ENCODE measurements at regions not wholly inside any gene's neighbourhood (a gene's known extent, or its start where the extent isn't known, plus 50 kb on each side); places are given as distances from the start of the nearest gene placed in this dataset.

GRCh38 chr5:152269533-152269932 is 135.5 kb downstream of the NMUR2 start:
- DNase-seq: no peak

DNA sequence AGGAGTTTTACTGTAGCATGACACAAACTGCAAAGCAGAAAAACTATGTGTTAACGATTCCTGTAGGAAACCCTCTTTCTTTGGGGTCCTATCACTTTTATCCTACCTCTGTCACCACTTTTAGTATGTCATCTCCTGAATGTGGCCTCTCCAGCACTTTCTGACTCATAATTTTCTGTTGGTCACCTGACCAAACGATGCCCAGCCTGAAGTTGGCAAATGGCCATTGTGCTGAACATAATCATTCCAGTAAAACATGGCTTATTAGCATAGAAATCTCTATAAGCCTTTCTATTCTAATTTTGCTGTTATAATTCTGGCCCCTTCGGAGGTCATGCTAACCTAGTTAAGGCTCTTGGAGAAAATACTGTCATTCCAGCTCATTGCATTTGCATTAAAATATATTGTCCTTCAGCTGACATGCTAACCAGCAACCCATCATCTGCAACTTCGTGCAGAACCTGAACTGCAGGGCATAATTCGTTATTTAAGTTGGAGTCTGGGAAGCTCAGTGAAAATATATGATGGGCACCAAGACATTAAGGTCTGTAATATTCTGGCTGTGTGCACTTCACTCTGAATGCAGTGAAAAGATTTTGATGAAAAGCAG is 140.3 kb downstream of the NMUR2 start:
- no peak for DNase-seq

- no peak for DNase-seq
These were observed 142.4 kb downstream of the NMUR2 start for GRCh38 chr5:152262667-152263066.

DNA sequence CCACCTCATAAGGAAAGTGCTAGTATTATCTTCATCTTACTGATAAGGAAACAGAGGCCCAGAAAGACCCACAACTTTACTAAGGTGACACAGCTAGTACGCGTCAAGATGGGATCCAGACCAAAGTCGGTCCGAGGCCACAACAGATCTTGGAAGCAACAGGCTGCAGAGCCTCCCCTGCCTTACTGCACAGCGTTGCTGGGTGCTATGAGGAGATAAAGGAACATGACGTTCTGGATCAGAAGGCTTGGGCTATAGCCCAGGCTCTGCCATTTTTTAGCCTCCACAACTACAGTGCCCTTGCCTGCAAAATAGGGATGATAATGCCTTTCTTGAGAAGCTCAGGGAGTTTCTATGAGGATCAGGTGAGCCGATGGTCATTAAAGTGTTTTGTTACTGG is 144.1 kb downstream of the NMUR2 start:
- DNase-seq: no peak

DNA sequence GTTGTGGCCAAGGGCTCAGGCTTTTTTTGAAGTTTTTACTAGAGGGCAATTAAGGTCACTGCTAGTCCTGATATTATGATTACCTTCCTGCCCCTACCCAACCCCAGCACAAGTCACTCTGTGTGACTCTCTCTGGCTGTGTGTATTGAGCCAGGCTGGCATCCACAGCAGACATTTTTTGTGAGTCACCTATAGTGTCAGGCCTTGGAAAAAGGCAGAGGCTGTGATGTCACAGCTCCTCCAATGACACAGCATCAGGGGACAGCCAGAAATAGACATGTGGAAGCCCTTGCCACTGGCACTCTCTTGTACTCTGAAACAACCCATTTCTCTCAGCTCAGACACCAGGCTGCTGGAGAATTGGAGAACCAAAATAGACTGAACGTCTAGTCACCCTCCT is 145.4 kb downstream of the NMUR2 start:
- no peak for DNase-seq

DNA sequence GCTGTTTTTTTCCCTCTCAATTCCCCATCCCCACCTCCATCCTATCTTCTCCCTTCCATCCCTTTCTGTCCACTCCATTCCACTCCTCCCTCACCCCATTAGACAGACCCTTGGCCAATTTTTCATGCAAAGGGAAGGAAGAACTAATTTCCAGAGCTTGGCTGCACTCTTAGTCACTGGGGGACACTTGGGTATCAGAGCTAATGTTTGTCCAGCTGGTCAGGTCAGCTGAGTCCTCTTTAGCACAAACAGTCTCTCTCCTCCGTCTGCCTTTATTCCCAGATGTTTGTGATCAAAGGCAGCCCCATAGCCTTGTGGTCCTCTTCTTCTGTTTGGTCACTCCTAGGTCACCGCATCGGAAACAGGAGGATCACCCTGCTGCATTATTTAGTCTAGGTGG is 148.5 kb downstream of the NMUR2 start:
- DNase-seq: no peak

- DNase-seq: no peak
These were observed 149.7 kb downstream of the NMUR2 start for GRCh38 chr5:152255411-152255810.

DNA sequence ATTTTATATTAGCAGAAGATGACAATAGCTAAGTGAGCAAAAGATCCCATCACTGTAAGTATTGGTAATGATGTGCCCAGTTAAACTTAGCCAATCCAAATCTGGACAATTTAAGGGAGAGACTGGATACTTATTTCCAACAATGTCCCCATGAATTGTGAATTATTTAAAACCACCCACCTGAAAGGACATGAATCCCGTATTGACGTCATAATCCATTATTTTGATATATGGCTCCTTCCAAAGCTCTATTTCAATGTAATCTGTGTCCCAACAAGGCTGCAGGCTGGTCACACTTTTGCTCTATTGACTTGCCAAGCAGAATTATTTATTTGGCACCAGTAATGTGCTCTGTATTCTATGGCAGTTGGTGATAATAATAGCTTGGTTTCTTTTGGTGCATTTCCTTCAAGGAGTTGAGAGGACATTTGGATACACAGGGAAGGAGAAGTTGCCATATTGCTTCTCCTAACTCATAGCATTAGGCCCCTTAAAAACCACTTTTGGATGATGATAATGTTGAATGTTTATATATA is 157.2 kb downstream of the NMUR2 start:
- no peak for DNase-seq

DNA sequence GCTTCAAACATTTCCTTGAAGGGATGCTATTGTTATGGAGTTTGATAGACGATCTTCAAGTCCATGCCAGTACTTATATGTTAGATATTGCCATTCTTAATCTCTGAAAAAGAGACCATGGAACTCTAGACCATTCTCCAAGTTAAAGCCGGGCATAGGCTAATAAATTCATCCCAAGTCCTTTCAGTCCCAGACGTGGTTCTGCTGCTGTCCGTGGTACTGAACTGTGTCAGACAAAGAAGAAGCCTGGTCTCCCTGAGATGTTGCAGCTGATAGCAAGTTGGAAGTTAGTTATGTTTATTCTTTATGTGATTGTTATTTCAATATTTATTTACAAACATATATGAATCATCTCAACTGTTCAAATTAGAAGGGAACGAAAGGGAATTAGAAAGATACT is 158.7 kb downstream of the NMUR2 start:
- DNase-seq: no peak

GRCh38 chr5:152237531-152237930 is 167.5 kb downstream of the NMUR2 start:
- DNase-seq: no peak

DNA sequence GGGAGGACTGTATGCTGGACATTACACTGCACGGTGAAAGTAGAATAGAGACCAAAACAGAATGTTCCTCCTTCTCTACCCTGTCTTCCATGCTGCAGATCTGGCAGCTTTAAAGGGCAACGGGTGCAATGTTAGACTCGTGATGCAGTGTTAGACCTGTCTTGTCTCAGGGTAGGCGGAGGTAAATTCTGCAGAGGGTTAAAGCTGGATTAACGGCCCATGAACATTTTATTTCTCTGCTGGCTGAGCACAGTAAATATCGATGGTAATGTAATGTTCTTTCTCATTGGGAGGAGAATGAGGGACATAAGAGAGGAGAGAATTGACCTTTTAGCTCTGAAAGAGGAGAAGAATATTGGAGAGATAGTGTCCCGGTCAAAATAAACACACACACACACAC is 178.9 kb downstream of the NMUR2 start:
- no peak for DNase-seq

DNA sequence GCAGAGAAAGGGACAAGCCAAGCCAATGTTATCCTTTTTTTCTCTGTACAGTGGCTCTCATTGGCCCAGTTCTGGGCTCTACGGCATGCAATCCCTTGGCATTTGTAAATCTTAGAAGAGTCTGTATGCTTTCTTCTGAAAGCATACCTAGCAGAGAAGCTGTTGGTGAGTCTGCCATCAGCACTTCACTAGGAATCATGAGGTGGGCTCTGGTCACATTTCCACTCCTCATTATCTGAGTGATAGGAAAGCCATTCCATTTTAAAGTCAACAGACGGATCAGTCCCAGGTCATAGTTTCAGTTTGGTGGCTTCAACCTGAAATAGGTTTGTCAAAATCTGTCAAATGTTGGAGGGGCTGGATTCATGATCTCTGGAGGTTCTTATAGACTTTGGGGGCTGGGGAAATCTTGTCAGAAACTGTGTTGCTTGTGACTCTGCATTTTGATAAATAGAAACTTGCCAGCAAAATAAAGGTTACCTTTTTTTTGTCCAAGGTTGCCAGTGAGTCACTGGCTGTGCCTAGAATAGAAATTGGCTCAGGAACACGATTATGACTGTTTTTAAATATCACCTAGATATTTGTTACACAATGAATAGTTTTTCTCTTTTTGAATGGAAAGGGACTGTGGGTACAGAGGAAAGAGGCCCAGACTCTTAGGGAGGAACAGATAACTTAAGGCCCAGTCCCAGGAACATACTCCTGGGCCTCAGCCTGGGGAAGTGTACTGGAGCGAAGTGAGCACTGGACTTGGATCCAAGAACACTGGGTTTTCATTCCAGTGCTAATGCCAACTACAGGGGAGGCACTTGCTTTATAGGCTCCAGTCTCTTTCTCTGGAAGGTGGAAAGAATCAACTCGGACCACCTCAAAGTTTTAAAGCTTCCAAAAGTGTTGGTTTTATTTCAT is 183.1 kb downstream of the NMUR2 start:
- DNase-seq: no peak

- DNase-seq: no peak
These were observed 186.4 kb downstream of the NMUR2 start for GRCh38 chr5:152218694-152219093.

DNA sequence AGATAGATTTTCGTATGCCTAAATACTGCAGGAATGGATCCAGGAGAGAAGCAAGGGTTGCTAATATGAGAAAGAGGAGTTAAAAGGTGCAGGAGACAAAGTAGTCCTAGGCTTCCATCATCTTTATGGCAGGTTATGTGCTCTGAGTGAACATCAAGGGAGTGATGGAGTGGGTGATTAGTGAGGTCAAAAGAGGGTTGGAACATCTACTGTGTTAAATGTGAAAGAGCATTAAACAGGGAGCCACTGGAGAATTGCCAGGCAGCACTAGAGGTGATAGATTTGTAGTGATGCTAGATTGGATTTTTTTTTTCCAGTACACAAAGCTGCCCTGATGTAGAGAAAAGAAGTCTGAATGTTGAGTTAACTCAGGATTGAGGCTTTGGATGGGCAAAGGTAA is 199.3 kb downstream of the NMUR2 start:
- no peak for DNase-seq

GRCh38 chr5:152202321-152202720 is 202.8 kb downstream of the NMUR2 start:
- DNase-seq: no peak

DNA sequence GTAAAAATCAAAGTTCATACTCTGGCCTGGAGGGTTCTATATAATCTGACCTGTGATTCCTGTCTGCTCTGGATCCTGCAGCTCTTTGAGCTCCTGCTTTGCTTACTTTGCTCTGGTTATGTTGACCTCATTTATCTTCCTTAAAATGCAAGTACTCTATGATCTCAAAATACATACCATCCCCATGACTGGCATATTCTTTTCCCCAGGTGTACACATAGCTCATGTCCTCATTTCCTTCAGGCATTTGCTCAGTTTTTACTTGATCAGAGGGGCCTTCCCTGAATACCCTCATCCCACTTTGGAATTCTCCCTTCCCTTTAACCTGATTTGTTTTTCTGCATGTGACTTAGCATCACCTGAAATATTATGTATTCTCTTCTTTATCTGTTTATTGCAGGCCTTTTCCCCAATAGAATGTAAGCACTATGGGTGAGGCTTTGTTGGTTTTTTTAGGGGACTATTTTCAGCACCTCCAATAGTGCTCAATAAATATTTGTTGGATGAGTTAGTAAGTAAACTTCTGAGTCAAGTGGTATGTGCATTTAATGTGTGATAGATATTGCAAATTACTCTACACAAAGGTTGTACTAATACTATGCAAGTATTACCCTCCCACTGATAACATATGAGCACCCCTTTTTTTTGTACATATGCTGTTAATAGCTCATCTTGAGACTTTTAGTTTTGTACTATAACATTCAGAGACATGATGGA is 211.5 kb downstream of the NMUR2 start:
- DNase-seq: no peak

DNA sequence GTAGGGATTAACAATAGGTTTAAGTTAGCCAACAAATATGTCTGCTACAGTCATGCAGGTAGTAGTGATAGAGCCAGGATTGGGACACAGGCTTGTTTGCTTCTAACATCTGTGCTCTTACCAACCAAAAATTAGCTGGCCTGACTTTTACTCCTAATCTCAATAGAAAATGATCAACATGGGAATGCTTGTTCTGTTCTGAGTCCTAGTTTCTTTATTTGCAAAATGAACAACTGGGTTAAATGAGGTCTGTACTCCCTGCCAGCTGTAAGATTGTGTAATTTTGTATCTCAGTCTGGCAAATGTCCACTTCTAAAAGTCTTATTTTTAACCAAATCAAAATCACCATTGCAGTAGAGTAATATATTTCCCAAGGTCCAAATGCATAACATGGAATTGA is 216.8 kb downstream of the NMUR2 start:
- DNase-seq: no peak

GRCh38 chr5:152187668-152188067 is 217.4 kb downstream of the NMUR2 start:
- no peak for DNase-seq

DNA sequence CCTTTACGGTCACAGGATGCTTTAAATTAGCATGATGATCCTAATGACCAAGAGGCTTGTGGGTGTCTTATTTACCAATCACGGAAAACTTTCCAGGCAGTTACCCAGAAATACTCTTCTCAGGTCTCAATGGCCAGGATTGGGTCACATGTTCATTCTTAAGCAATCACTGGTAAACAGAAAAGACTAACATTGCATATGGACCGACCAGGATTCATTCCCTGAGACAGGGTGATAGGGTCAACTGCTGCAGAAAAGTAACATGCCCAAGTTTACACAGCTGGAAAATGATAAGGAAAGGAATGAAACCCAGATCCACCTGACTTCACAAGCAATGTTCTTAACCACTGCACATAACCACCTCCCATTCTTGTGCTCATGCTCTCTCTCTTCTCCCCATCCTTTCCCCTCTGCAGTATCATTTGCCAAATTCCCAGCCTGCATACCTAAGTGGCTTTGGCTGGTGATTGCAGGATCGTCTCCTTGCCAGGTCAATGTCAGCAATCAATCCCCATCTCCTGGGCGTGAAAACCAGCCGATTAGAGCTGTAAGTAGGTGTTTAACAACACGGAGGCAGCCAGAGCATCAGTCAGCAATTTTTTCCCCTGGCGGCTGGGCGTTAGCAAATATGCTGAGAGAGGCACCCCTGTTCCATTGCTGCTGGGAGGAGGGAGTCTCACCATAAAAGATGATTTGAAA is 219.4 kb downstream of the NMUR2 start:
- no peak for DNase-seq

DNA sequence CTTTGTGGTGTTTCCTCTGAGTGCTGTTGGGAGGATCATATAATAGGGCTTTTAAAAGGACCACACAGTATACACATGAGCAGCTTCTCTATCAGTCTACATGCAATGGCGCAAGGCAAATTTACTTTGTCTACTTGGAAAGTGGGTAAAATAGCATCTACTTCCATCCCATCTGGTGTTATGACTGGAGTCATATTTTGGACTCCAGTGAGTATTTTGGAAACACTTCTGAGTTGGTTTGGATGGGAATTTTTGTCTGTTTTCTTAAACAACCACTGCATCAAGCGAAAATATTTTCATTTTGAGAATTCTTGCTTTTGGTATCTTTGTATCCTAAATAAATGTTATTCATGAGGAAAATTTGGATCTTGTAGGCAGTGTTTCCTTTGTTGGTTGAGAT is 220.8 kb downstream of the NMUR2 start:
- no peak for DNase-seq

DNA sequence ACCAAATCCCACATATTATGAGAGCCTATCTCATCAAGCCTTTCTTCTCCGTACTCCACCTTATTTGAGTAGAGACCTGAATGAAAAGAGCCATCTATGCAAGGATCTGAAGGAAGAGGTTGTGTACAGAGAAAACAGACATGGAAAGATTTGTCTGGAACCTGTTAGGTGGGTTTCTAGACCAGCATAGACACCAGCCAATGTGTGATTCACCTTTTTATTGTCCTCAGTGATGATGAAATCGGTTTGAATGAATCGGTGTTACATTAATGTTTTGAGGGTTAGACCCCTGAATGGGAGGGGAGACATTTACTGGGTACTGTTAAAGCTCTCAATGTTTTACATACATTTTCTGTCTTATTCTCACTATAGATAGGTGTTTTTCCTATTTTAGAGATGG is 223.6 kb downstream of the NMUR2 start:
- DNase-seq: no peak

- no peak for DNase-seq
These were observed 226.8 kb downstream of the NMUR2 start for GRCh38 chr5:152178350-152178699.
